ENCODE measurements at regions not wholly inside any gene's neighbourhood (a gene's known extent, or its start where the extent isn't known, plus 50 kb on each side); places are given as distances from the start of the nearest gene placed in this dataset.

- TF ChIP-seq EZH2 (IDR thresholded peaks at IDR 0.05; ENCODE audit: low read length), result no peak
- no peak for TF ChIP-seq CTCF (optimal IDR thresholded peaks at IDR 0.05 in 1 of 3, IDR thresholded peaks at IDR 0.05 in 1 of 3, conservative IDR thresholded peaks at IDR 0.05 in 1 of 3; ENCODE audit: extremely low read depth in 1 of 3, insufficient read depth in 2 of 3, low read length in 3 of 3)
- dilution Hi-C loops (cut with MboI; ENCODE audit: extremely low pct_ligation_motif_present, low sequenced_read_pairs), result no loop called here
These were observed 283.4 kb upstream of the PARD3B start for GRCh38 chr2:204261846-204262245.

GRCh38 chr2:204264085-204264553 is 281.2 kb upstream of the PARD3B start:
- dilution Hi-C loops (cut with MboI; ENCODE audit: extremely low pct_ligation_motif_present, low sequenced_read_pairs), result no loop called here
- FAIRE-seq (no peak), DNase-seq (ENCODE audit: low read depth, low spot score) (no peak)
- Histone ChIP-seq H3K27me3 (ENCODE audit: control insufficient read depth, extremely low read depth, insufficient read depth, low read length) (no peaks in the 10 kb centered on the region), H2AFZ (ENCODE audit: control insufficient read depth, low read length) (no peak overlapping the region), H3K79me2 (ENCODE audit: control insufficient read depth, insufficient read depth, low read length) (no peaks in the 10 kb centered on the region), H3K9me1 (ENCODE audit: control insufficient read depth, extremely low read depth, insufficient read depth, low read length) (no peaks in the 10 kb centered on the region), H3K9ac (ENCODE audit: control insufficient read depth, extremely low read depth, insufficient read depth, low read length) (no peak overlapping the region), H4K20me1 (ENCODE audit: control insufficient read depth, extremely low read depth, insufficient read depth, low read length) (no peaks in the 10 kb centered on the region), H3K4me3 (ENCODE audit: control insufficient read depth in 2 of 3, extremely low read depth in 1 of 3, insufficient read depth in 2 of 3, low read depth in 1 of 3, low read length in 3 of 3) (no peak overlapping the region), H3K27ac (ENCODE audit: control insufficient read depth, insufficient read depth, low read length) (no peak overlapping the region), H3K4me1 (ENCODE audit: control insufficient read depth, extremely low read depth, insufficient read depth, low read length) (no peaks in the 10 kb centered on the region), H3K9me3 (ENCODE audit: control insufficient read depth, low read depth, low read length) (no peaks in the 10 kb centered on the region), H3K36me3 (ENCODE audit: control insufficient read depth in 2 of 2, extremely low read depth in 1 of 2, insufficient read depth in 2 of 2, low read length in 2 of 2) (no peaks in the 10 kb centered on the region), H3K4me2 (ENCODE audit: control insufficient read depth, extremely low read depth, insufficient read depth, low read depth, low read length) (no peak overlapping the region)
- TF ChIP-seq EZH2 (IDR thresholded peaks at IDR 0.05; ENCODE audit: low read length) (no peak), CTCF (optimal IDR thresholded peaks at IDR 0.05 in 1 of 3, IDR thresholded peaks at IDR 0.05 in 1 of 3, conservative IDR thresholded peaks at IDR 0.05 in 1 of 3; ENCODE audit: extremely low read depth in 1 of 3, insufficient read depth in 2 of 3, low read length in 3 of 3) (no peak)

More at GRCh38 chr2:204261846-204262245, 283.4 kb upstream of the PARD3B start:
- Histone ChIP-seq H4K20me1 (ENCODE audit: control insufficient read depth, extremely low read depth, insufficient read depth, low read length) (no peaks in the 10 kb centered on the region), H3K79me2 (ENCODE audit: control insufficient read depth, insufficient read depth, low read length) (no peaks in the 10 kb centered on the region), H3K9ac (ENCODE audit: control insufficient read depth, extremely low read depth, insufficient read depth, low read length) (no peak overlapping the region), H3K9me3 (ENCODE audit: control insufficient read depth, low read depth, low read length) (no peaks in the 10 kb centered on the region), H3K27me3 (ENCODE audit: control insufficient read depth, extremely low read depth, insufficient read depth, low read length) (no peaks in the 10 kb centered on the region), H3K36me3 (ENCODE audit: control insufficient read depth in 2 of 2, extremely low read depth in 1 of 2, insufficient read depth in 2 of 2, low read length in 2 of 2) (no peaks in the 10 kb centered on the region), H2AFZ (ENCODE audit: control insufficient read depth, low read length) (no peak overlapping the region), H3K4me2 (ENCODE audit: control insufficient read depth, extremely low read depth, insufficient read depth, low read depth, low read length) (no peak overlapping the region), H3K4me1 (ENCODE audit: control insufficient read depth, extremely low read depth, insufficient read depth, low read length) (peaks cover 6% of the 10 kb centered on the region), H3K9me1 (ENCODE audit: control insufficient read depth, extremely low read depth, insufficient read depth, low read length) (no peaks in the 10 kb centered on the region), H3K4me3 (ENCODE audit: control insufficient read depth in 2 of 3, extremely low read depth in 1 of 3, insufficient read depth in 2 of 3, low read depth in 1 of 3, low read length in 3 of 3) (no peak overlapping the region), H3K27ac (ENCODE audit: control insufficient read depth, insufficient read depth, low read length) (no peak overlapping the region)
- no peak for DNase-seq (ENCODE audit: low read depth, low spot score)
- FAIRE-seq, result no peak

Data from keratinocyte (primary cell).